ENCODE measurements at regions not wholly inside any gene's neighbourhood (a gene's known extent, or its start where the extent isn't known, plus 50 kb on each side); places are given as distances from the start of the nearest gene placed in this dataset.

- H3K36me3 ChIP-seq (ENCODE audit: low read depth, low read length), result no peaks in the 10 kb centered on the region
- no peaks in the 10 kb centered on the region for H3F3A ChIP-seq (ENCODE audit: low read length, unreplicated experiment)
- H3K9me3 ChIP-seq (ENCODE audit: low read length), result no peaks in the 10 kb centered on the region
- H4K20me1 ChIP-seq (ENCODE audit: low read length), result no peaks in the 10 kb centered on the region
- peaks cover 9% of the 10 kb centered on the region; the same call in 1 of the 2 replicates for H3K27me3 ChIP-seq (ENCODE audit: low read length)
- H2AFZ ChIP-seq (ENCODE audit: low read length), result no peak overlapping the region
- TF ChIP-seq CTCF (conservative IDR thresholded peaks at IDR 0.05; ENCODE audit: low read depth, low read length), result no peak
- TF ChIP-seq EZH2 (IDR thresholded peaks at IDR 0.05; ENCODE audit: low read length, unreplicated experiment), result no peak
- no peak for TF ChIP-seq EZH2phosphoT487 (IDR thresholded peaks at IDR 0.05; ENCODE audit: borderline replicate concordance, low read length)
- no peaks in the 10 kb centered on the region for H3K4me1 ChIP-seq (ENCODE audit: insufficient read depth, low read length)
- CTCF ChIA-PET, result no interaction called here
- POLR2A ChIA-PET (ENCODE audit: unreplicated experiment), result no interaction called here
- H3K27ac ChIP-seq (ENCODE audit: low read length), result no peak overlapping the region
- no peak overlapping the region for H3K9ac ChIP-seq (ENCODE audit: low read length)
- ATAC-seq (no peak), DNase-seq (no peak)
- no peaks in the 10 kb centered on the region for H3K9me2 ChIP-seq (replicated peaks; ENCODE audit: low read length)
- BruUV-seq (replicated peaks), result no TSS peak
- H3K4me3 ChIP-seq (ENCODE audit: low read length), result no peak overlapping the region
- intact Hi-C loops (cut with micrococcal nuclease), result no loop called here
- H3K4me2 ChIP-seq (ENCODE audit: low read length), result no peak overlapping the region
- no peaks in the 10 kb centered on the region for H3K79me2 ChIP-seq (ENCODE audit: low read length)
These were observed 393.1 kb upstream of the ZNF717 start for GRCh38 chr3:76178412-76178811.

DNA sequence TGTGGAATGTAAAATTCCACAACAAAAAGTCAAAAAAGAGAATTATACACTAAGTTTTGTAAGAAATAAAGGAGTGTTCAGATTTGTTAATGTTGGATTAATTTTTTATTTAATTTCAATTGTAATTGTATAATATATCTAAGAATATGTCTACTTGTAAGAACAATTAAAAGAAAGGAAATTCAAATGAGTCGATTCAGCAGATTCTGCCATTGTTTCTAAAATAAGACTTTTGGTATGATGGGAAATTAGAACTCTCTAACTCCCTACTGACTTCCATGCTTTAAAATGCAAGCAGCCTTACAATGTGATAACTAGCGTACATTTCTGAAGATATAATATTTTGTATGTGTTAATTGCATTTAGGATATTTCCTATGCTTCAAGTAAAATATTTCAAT, 395.9 kb upstream of the ZNF717 start:
- CTCF ChIA-PET, result no interaction called here

GRCh38 chr3:76198086-76198485, 412.7 kb upstream of the ZNF717 start:
- POLR2A ChIA-PET (ENCODE audit: unreplicated experiment), result no interaction called here
- no peaks in the 10 kb centered on the region for H3F3A ChIP-seq (ENCODE audit: low read length, unreplicated experiment)
- no peak overlapping the region for H3K9ac ChIP-seq (ENCODE audit: low read length)
- no peak overlapping the region for H3K4me2 ChIP-seq (ENCODE audit: low read length)
- no peak for DNase-seq
- H3K9me3 ChIP-seq (ENCODE audit: low read length), result no peaks in the 10 kb centered on the region
- no peaks in the 10 kb centered on the region for H3K9me2 ChIP-seq (replicated peaks; ENCODE audit: low read length)
- TF ChIP-seq EZH2phosphoT487 (IDR thresholded peaks at IDR 0.05; ENCODE audit: borderline replicate concordance, low read length) (no peak), EZH2 (IDR thresholded peaks at IDR 0.05; ENCODE audit: low read length, unreplicated experiment) (no peak), CTCF (conservative IDR thresholded peaks at IDR 0.05; ENCODE audit: low read depth, low read length) (no peak)
- no peak overlapping the region for H3K27ac ChIP-seq (ENCODE audit: low read length)
- BruUV-seq (replicated peaks), result no TSS peak
- no peak for ATAC-seq
- CTCF ChIA-PET, result no interaction called here
- intact Hi-C loops (cut with micrococcal nuclease), result no loop called here
- H3K4me1 ChIP-seq (ENCODE audit: insufficient read depth, low read length), result peaks cover 5% of the 10 kb centered on the region; the same call in 1 of the 2 replicates
- no peak overlapping the region for H3K4me3 ChIP-seq (ENCODE audit: low read length)
- no peak overlapping the region for H2AFZ ChIP-seq (ENCODE audit: low read length)
- no peaks in the 10 kb centered on the region for H3K79me2 ChIP-seq (ENCODE audit: low read length)
- no peaks in the 10 kb centered on the region for H3K36me3 ChIP-seq (ENCODE audit: low read depth, low read length)
- no peaks in the 10 kb centered on the region for H4K20me1 ChIP-seq (ENCODE audit: low read length)
- H3K27me3 ChIP-seq (ENCODE audit: low read length), result no peaks in the 10 kb centered on the region

More for the DNA sequence above, 395.9 kb upstream of the ZNF717 start:
- H4K20me1 ChIP-seq (ENCODE audit: low read length), result no peaks in the 10 kb centered on the region
- no peaks in the 10 kb centered on the region for H3K9me2 ChIP-seq (replicated peaks; ENCODE audit: low read length)
- peaks cover 6% of the 10 kb centered on the region; the same call in 1 of the 2 replicates for H3K27me3 ChIP-seq (ENCODE audit: low read length)
- H2AFZ ChIP-seq (ENCODE audit: low read length), result no peak overlapping the region
- H3F3A ChIP-seq (ENCODE audit: low read length, unreplicated experiment), result no peaks in the 10 kb centered on the region
- no TSS peak for BruUV-seq (replicated peaks)
- H3K4me1 ChIP-seq (ENCODE audit: insufficient read depth, low read length), result no peaks in the 10 kb centered on the region
- no peak for DNase-seq
- H3K9ac ChIP-seq (ENCODE audit: low read length), result no peak overlapping the region
- H3K9me3 ChIP-seq (ENCODE audit: low read length), result no peaks in the 10 kb centered on the region
- no peaks in the 10 kb centered on the region for H3K79me2 ChIP-seq (ENCODE audit: low read length)
- no peak overlapping the region for H3K4me2 ChIP-seq (ENCODE audit: low read length)
- no peaks in the 10 kb centered on the region for H3K36me3 ChIP-seq (ENCODE audit: low read depth, low read length)
- no peak overlapping the region for H3K27ac ChIP-seq (ENCODE audit: low read length)
- POLR2A ChIA-PET (ENCODE audit: unreplicated experiment), result no interaction called here
- no peak for ATAC-seq
- intact Hi-C loops (cut with micrococcal nuclease), result no loop called here
- H3K4me3 ChIP-seq (ENCODE audit: low read length), result no peak overlapping the region
- TF ChIP-seq EZH2phosphoT487 (IDR thresholded peaks at IDR 0.05; ENCODE audit: borderline replicate concordance, low read length) (no peak), CTCF (conservative IDR thresholded peaks at IDR 0.05; ENCODE audit: low read depth, low read length) (no peak), EZH2 (IDR thresholded peaks at IDR 0.05; ENCODE audit: low read length, unreplicated experiment) (no peak)
